22Rv1 (cell line): ENCODE measurements at regions not wholly inside any gene's neighbourhood (a gene's known extent, or its start where the extent isn't known, plus 50 kb on each side); places are given as distances from the start of the nearest gene placed in this dataset.

Source experiments
- H3K27ac ChIP-seq: fragments of 450-650 bp; 2 replicates; pipeline ENCODE4 v1.5.1; 2017
- ZFX ChIP-seq: fragments of 450-650 bp; IDR thresholded peaks from 2 replicates; pipeline ENCODE4 v1.6.1; 2017; ENCODE audit warnings: antibody characterized with exemption, borderline replicate concordance
- TF ChIP-seq, protein P1 (sequence below): fragments of 450-650 bp; IDR thresholded peaks from 2 replicates; pipeline ENCODE4 v1.5.1; 2017; ENCODE audit warnings: mild to moderate bottlenecking

DNA sequence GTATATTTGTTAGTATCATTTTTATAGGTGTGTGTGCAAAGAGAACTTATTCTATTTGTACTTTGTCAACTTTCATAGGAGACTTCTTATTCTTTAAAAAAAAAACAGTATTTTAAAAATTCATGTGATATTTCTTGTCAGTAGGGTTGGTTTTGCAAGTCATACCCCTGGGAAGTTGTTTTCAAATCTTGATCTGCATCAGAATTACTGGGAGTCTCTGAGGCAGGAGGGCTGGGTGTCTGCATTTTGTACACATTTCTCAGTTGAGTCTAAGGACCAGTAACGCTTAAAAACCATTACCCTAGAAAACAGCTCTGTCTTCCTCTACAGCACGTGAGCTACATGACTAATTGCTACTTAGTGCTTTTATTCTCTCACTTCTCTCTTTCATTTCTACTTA lies 76.0 kb upstream of the CTTNBP2NL start:
- H3K27ac ChIP-seq, result no peak overlapping the region
- TF ChIP-seq, protein P1, sequence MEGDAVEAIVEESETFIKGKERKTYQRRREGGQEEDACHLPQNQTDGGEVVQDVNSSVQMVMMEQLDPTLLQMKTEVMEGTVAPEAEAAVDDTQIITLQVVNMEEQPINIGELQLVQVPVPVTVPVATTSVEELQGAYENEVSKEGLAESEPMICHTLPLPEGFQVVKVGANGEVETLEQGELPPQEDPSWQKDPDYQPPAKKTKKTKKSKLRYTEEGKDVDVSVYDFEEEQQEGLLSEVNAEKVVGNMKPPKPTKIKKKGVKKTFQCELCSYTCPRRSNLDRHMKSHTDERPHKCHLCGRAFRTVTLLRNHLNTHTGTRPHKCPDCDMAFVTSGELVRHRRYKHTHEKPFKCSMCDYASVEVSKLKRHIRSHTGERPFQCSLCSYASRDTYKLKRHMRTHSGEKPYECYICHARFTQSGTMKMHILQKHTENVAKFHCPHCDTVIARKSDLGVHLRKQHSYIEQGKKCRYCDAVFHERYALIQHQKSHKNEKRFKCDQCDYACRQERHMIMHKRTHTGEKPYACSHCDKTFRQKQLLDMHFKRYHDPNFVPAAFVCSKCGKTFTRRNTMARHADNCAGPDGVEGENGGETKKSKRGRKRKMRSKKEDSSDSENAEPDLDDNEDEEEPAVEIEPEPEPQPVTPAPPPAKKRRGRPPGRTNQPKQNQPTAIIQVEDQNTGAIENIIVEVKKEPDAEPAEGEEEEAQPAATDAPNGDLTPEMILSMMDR, result no peak

DNA sequence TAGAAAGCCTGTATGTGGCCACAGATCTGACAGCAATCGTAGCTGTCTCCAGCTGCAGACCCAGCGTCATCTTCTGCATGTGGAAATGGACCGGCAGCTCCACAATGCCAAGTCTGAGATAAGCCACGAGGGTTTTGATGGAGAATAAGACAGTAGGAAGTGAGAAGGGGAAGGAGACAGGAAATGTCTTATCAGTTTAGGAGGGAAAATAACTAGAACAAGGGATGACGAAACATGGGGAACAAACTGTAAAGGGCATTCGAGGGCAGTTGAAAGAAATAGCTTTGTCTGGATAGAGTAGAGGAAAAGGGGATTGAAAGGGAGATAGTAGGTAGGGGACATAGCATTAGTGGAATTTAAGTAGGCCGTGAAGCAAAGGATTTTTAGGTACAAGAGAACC lies 74.0 kb upstream of the CTTNBP2NL start:
- H3K27ac ChIP-seq, result no peak overlapping the region
- TF ChIP-seq ZFX, result no peak
- TF ChIP-seq, protein P1, result no peak

DNA sequence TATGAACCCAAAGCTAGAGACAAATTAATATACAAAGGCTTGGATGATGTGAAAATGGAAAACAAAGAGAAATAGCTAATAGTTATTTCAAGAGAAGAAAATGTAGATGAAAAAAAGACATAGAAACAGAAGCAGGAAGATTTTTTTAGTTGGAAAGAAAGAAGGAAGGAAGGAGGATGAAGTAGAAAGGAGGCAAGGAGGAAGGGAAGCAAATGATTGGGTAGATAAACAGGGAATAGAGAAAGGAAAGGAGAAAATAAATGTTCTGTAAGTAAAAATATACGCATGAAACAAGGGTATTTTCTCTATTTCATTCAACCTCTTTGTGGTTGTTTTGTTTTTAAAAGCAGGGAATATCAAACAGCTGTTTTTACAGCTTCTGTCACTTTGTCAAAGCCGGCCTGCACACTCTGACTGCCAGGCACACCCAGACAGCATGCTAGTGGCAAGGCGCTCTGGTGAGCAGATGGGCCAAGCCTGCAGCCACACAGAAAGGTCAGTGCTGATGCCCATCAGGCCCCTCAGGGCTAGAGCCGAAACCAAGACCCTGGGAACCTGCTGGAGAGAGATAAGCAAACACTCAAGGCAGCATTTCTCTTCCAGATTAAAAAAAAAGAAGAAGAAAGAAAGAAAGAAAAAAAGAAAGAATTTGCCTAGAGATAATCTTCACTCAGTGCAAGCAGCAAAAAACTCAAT lies 72.9 kb upstream of the CTTNBP2NL start:
- TF ChIP-seq, protein P1, result no peak
- no peak for TF ChIP-seq ZFX
- H3K27ac ChIP-seq, result no peak overlapping the region

DNA sequence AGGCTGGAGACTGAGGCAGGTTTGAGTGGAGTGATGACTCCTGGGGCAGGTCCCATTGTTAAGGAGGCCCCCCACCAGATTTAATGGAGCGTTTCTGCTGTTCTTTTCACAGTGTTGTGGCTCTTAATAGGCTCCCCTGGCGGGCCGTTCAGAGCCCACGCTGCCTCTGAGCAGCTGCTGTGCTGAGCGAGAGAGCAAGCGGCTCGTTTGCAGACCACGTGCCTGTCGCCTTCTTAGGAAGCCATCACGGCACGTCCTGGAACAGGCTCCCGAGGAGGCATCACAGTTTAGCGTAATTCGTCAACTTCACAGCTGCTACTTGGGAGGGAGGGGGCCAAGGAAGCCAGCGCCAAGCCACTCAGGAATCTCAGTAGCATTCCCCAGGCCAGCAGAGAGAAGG lies 70.5 kb upstream of the CTTNBP2NL start:
- TF ChIP-seq ZFX, result no peak
- TF ChIP-seq, protein P1, result no peak

DNA sequence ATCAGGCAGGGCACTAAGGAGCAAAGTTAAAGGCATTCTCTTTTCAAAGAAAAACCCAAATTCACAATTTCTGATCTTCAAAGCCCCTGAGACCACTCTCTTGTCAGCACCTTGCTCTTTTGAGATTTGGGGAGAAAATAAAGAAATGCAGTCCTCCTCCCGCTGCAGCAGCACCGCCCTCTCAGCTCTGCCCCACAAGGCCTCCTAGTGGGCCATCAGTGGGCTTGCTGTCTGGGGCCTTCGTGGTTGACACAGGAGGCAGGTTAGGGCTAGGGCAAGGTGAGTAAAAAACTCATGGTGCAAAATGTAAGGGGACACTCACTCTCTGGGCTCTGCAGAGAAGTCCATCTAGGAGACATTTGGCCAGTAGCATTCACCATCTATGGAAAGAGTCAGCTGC lies 67.4 kb upstream of the CTTNBP2NL start:
- no peak for TF ChIP-seq ZFX
- TF ChIP-seq, protein P1, result no peak

More for the DNA sequence above, 70.5 kb upstream of the CTTNBP2NL start:
- H3K27ac ChIP-seq, result no peak overlapping the region

DNA sequence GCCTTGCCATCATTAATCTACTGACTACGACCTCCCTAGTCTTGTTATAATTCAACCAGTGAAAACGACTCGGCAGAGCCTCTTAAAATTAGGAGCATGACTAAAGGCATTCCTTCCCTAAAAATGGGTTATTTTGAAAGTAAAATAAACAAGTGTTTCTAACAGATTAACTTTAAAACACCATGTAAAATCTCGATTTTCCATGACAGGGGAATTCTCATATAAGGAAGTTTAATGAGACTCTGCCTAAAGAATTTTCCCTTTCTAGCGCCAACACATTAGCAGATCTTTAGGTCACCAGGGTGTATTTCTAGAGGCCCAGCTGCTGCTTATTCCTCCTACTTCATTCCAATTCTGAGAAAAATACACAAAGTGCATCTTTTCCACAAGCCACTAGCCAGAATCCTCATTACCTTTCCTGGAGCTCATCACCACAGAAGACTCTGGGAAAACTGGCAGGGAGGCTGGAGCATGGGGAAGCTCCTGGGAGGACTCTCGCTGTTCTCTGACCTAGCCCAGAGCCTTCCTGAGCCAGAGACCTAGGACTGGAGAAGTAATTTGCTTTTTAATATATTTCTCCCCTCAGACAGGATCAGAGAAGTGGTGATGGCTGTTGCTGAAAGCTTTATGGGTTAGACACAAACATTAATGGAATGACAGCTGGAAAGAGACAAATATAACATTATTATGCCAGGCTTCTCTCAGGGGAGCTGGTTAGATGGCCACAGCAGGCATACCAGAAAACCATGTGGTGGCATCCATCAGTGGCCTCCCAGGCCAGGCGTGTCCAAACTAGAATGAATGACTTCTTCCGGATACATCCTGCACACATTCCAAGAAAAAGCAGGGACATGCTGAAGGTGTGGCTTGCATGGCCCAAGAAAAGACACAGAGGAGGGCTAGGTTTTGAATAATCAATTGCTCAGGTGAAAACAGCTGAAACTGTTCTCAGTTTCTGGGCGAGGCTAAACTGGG lies 63.6 kb upstream of the CTTNBP2NL start:
- TF ChIP-seq ZFX, result no peak
- TF ChIP-seq, protein P1, result no peak
- no peak overlapping the region for H3K27ac ChIP-seq

More for the DNA sequence above, 67.4 kb upstream of the CTTNBP2NL start:
- H3K27ac ChIP-seq, result no peak overlapping the region

DNA sequence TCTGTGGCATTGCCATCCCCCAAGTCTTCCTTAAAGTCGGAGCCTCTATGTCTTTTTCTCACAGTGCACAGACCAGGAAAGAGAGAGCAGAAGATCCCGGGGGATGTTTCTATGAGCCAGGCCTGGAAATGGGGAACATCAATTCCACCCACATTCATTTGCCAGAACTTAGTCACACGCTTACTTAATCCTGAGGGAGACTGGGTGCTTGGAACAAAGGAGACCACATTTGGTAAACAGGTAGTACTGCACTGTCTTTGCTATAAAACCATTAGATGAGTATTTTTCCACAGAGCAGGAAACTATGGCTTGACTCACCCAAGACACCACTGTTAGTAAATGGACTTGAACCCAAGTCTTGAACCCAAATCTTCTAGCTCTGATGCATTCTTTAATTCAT lies 60.7 kb upstream of the CTTNBP2NL start:
- TF ChIP-seq ZFX, result no peak
- TF ChIP-seq, protein P1, result no peak
- no peak overlapping the region for H3K27ac ChIP-seq
